ENCODE measurements at regions not wholly inside any gene's neighbourhood (a gene's known extent, or its start where the extent isn't known, plus 50 kb on each side); places are given as distances from the start of the nearest gene placed in this dataset.

DNA sequence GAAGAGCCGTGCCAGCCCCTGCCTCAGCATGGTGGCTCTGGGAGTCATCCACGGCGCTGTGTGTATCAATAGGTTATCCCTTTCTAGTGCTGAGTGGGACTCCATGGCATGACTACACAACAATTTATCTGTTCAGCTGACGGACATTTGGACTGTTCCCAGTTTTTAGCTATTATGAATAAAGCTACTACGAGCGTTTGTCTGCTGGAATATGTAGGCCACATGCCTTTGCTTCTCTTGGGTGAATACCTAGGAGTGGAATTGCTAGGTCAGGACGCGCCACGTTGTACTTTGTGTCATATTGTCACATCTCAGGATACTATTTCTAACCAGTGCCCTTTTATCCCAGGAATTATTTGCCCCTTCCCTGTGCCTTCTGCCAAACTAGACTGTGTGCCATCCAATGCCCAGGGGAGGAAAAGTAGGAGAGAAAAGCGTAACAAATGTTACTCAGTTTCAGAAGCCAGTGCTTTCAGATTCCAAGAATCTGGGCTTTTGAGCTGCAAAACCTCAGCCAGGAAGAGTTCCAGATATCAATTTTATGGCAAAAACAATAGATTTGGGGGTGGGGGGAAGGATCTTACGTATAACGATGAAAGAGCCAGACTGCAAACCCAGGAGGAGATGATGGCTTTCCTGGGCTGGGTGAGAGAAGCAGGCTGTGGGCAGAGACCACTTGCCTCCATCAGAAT, 62.5 kb upstream of the NCOR2 start:
- no peak for DNase-seq

DNA sequence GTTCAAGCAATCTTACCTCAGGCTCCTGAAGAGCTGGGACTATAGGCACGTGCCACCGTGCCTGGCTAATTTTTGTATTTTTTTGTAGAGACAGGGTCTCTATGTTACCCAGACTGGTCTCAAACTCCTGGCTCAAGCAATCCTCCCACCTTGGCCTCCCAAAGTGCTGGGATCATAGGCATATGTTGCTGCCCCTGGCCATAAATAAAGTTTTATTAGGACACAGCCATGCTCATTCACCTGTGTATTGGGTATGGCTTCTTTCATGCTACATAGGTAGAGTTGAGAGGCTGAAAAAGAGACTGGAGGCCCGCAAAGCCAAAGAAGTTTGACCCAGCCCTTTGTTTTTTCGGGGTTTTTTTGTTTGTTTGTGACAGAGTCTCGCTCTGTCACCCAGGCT, 61.7 kb upstream of the NCOR2 start:
- no peak for DNase-seq

DNA sequence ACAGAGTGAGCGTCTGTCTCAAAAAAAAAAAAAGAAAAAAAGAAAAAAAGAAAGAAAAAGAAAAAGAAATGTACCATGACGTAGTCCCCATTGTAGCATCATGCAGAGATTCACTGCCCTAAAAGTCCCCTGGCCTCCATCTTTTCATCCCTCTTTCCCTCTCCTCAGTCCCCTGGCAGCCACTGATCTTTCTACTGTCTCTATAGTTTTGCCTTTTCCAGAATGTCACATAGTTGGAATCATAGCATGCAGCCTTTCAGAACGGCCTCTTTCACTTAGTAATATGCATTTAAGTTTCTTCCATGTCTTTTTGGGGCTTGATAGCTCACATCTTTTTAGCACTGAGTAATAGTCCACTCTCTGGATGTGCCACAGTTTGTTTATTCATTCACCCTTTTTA, 60.5 kb upstream of the NCOR2 start:
- no peak for DNase-seq

DNA sequence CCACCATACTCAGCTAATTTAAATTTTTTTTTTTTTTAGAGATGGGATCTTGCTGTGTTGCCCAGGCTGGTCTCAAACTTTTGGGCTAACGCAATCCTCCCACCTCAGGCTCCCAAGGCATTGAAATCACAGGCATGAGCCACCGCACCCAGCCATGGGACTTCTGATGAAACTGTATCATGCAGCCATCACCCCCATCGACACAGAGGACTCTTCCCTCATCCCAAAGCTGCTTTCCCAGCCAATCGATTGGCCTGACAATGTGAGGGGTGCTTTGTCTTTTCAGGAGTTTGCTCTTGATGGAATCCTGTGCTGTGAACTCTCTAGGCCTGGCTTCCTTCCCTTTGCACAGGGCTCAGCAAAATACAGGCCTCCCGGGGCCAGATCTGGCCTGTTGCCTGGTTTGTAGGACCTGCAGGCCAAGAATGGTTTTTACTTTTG, 59.6 kb upstream of the NCOR2 start:
- no peak for DNase-seq

DNA sequence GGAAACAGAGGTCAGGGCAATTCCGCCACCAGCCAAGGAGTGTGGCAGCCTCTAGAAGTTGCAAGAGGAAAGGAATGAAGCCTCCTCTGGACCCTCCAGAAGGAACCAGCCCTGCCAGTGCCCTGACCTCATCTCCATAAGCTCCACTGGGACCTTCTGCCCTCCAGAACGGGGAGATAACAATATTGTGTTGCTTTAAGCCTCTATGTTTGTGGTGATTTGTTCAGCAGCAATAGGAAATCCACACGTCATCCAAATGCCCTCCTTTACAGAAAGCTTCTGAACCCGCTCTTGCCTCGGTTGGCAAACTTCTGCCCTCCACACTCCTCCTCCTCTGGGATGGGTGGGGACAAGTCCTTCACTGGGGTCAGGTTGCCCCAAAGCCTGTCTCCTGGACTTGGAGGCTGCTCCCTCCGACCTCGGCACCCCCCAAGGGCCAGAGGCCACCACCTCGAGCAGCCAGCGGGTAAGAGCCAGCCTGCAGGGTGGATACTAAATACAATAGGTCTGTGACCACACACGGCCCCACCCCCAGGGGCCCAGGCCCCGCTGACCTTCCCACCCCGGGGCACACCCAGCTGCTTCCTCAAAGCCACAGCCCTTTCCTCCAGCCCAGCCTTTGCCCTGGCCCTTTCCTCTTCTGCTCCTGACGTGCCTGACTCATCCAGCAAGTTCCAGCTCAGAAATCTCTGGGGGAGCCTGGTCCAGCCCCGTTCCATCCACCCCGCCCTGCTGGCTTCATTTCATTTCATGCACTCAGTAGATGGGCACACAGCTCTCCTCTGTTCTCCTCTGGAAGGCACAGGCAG, 58.7 kb upstream of the NCOR2 start:
- no peak for DNase-seq

DNA sequence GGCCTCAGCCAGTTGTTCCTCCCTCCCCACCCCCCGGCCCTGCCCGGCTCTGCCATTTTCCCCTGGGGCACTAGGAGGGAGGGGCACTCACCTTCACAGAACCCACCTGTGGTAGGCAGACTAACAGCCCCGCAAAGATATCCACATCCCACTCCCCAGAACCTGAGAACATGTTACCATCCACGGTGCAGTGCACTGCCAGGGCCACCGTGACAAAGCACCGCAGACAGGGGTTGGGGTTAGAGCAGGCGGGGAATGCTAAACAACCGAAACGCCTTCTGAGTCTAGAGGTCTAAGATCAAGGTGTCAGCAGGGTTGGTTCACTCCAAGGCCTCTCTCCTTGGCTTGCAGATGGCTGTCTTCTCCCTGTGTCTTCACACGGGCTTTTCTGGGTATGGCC, 57.4 kb upstream of the NCOR2 start:
- DNase-seq = no peak

DNA sequence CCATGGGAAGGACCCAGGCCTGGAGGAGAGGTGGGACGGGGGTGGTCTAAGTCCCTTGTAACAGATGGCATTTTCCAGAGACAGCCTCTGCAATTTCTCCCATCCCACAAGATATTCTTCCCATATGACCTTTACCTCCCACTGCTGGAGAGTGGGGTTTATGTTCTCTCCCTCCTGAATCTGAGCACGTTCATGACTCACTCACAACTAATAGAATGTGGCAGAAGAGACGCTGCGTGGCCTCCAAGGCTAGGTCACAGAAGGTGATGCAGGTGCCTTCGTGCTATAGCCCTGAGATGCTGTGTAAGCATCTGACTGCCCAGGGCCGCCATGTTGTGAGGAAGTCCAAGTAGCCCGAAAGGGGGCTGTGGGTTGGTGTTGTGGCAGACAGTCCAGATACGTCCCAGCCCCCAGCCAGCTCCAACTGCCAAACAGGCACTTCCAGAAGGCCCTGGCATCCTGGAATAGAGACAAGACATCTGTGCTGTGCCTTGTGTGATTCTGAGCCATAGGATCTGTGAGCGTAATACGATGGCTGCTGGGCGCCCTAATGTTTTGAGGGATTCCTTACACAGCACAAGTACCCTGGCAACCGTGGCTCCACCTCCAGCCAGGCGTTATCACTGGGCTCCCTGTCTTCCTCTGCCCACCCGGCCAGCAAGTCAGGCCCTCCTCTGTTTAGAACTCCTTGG, 56.1 kb upstream of the NCOR2 start:
- no peak for DNase-seq

DNA sequence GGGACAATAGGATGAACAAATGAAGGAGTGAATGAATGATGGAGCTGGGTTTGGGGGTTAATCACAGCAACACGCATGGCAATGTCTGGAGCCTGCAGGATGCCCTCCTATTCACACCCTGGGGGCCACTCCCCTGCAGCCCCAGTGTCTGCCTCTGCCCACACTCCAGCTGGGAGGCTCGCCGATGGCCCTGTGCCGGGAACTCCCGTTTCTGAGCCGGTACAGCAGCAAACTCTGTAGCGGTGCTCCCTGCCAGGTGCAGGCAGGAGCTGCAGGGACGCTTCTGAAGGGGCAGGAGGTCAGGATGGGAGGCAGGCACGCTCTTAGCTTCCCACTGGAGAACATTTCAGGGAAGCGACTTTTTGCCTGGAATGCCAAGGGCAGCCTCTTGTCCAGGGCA, 55.4 kb upstream of the NCOR2 start:
- DNase-seq = no peak

DNA sequence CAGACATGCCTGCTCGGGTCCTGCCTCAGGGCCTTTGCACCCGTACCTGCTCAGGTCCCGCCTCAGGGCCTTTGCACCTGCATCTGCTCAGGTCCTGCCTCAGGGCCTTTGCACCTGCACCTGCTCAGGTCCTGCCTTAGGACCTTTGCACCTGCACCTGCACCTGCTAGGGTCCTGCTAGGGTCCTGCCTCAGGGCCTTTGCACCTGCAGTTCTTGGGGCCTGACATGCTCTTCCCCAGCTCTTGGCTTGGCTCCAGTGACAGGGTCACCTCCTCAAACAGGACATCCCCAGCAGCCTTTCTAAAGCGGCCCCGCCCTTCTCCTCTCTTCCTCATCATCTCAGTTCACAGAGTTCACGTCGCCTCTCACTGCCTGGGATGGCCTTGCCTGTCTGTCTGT, 54.9 kb upstream of the NCOR2 start:
- DNase-seq = no peak

DNA sequence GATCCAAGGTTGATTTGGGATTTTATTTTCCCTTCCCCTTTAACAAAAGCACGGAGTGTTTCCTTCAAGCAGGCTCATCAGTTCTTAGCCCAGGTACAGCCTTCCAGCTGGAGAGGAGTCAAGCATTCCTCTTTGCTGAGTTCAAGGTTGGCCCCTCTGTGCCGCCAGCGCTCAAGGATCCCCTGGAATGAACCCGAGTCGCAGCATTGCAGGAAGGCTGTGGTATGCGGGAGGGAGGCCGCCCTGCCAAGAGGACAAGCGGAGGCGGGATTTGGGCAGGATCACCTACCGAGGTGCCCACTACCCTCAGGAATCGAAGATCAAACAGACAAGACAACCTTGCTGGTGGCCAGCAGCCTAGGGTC, 53.9 kb upstream of the NCOR2 start:
- DNase-seq = no peak

DNA sequence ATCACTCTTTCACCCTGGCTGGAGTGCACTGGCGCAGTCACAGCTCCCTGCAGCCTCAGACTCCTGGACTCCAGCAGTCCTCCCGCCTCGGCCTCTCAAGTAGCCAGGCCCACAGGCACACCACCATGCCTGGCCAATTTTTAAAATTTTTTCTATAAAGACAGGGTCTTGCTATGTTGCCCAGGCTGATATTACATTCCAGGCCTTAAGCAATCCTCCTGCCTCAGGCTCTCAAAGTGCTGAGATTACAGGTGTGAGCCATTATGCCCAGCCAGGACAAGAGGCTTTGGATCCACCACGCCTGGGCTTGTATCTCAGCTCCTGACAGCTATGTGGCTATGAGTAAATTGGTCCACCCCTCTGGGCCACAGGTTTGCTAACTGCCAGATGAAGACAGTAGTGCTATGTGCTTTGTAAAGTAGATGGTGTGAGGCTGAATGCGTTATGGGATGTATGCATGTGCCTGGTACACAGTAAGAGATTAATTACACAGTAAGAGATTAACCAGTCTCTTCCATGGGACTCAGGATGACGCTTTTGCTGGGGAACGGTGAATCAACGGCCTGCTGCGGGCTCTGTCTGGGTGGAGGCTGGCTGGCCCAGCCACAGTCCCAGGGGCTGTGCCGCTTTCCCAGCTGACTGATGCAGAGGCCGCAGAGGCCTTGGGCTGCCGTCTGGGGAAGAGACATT, 53.3 kb upstream of the NCOR2 start:
- DNase-seq = no peak

DNA sequence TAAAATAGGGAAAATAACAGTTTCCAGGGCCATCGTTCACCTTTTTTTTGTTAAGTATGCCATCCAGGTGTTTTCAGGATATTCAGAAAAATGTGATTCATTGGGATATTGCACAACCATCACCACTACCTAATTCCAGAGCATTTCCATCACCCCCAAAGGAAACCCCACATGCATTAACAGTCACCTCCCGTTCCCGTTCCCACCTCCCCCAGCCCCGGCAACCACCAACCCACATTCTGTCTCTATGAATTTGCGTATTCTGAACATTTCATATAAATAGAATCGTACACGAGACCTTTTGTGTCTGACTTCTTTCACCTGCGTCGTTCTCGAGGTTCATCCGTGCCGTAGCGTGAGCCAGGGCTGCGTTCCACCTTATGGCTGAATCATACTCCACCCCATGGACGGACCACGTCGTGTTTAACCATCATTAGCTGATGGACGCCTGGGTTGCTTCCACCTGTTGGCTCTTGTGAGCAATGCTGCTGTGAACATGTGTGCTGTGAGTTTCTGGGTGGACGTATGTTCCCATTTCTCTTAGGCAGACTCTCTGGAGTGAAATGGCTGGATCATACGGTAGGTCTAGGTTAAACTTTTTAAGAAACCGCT, 51.0 kb upstream of the NCOR2 start:
- DNase-seq = no peak

DNA sequence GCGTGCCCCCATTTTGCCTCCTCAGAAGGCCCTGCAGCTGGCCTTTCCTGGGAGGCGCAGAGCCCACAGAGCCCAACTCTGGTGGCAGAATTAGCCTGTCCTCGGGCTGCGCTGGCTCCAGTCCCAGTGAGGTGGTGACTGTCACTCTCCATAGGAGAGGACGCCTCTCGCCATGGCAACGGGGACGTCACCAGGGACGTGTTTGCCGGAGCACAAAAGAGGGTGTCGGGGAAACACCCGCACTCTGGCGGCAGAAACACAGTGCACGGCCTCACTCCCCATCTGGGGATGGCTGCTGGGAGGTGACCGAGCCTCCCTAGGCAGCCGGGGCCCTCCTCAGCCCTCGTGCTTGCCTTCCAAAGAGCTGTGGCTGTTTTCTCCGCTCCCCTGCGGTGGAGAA, 50.2 kb upstream of the NCOR2 start:
- DNase-seq = no peak
